Subcutaneous abdominal adipose tissue (tissue), 5 donors: ENCODE measurements at regions not wholly inside any gene's neighbourhood (a gene's known extent, or its start where the extent isn't known, plus 50 kb on each side); places are given as distances from the start of the nearest gene placed in this dataset.

Source experiments
- H3K27ac ChIP-seq: one replicate; pipeline ENCODE4 v1.7.0; 2013; ENCODE audit warnings: low read depth, mild to moderate bottlenecking, inconsistent platforms, low read length, moderate library complexity
- H3K27me3 ChIP-seq, 5 donors: one replicate each; pipeline ENCODE4 v1.7.0; 2013; ENCODE audit warnings: low read length in 5 of 5, inconsistent platforms in 1 of 5; ENCODE audit not compliant: control insufficient read depth in 5 of 5, insufficient read depth in 4 of 5
- H3K36me3 ChIP-seq, 5 donors: one replicate each; pipeline ENCODE4 v1.7.0; 2013; ENCODE audit warnings: low read length in 5 of 5; ENCODE audit not compliant: control insufficient read depth in 5 of 5, insufficient read depth in 5 of 5
- H3K4me1 ChIP-seq, 5 donors: one replicate each; pipeline ENCODE4 v1.7.0; 2013; ENCODE audit warnings: low read length in 5 of 5, mild to moderate bottlenecking in 3 of 5, moderate library complexity in 1 of 5; ENCODE audit not compliant: control insufficient read depth in 5 of 5, insufficient read depth in 5 of 5
- H3K4me3 ChIP-seq, 5 donors: one replicate each; pipeline ENCODE4 v1.7.0; 2013; ENCODE audit warnings: low read length in 5 of 5, low read depth in 1 of 5
- H3K9ac ChIP-seq, 5 donors: one replicate each; pipeline ENCODE4 v1.7.0; 2013; ENCODE audit warnings: low read length in 5 of 5, mild to moderate bottlenecking in 4 of 5, moderate library complexity in 3 of 5
- H3K9me3 ChIP-seq, 5 donors: one replicate each; pipeline ENCODE4 v1.7.0; 2013; ENCODE audit warnings: low read length in 5 of 5; ENCODE audit not compliant: control insufficient read depth in 5 of 5
- donor health status: healthy.
- donor health status: healthy.
- donor health status: healthy.
- donor health status: healthy.
- donor health status: healthy.

DNA sequence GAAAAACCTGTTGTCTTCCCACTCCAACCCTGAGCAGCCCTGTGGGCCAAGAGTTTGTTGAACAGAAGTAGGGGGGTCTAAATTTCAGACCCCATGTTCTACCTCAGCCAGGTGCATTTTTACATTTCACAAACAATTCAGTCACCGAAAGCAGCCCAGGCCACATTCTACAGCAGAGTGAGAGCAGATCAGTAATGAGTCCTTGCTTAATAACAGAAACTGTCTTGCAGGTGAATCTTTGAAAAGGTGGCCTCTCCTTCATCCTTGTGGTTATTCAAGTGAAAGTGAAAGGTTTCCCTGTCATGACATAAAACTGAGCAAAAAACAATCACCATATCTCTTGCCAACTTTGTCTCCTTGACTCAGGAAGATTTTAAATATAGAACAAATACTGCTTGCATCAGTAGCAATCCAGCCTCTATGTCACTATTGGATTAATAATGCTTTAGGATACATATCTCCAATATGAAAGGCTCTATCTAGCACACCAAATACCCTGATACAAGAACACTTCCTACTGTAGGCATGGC is 670.2 kb downstream of the DIAPH3 start:
- Histone ChIP-seq H3K27me3 (no peaks in the 10 kb centered on the region), H3K4me1 (peaks cover 0 to 8% (median 6%) of the 10 kb centered on the region in 5 donors), H3K9ac (no peak overlapping the region), H3K27ac (no peak overlapping the region), H3K36me3 (no peaks in the 10 kb centered on the region), H3K9me3 (no peaks in the 10 kb centered on the region), H3K4me3 (no peak overlapping the region)

DNA sequence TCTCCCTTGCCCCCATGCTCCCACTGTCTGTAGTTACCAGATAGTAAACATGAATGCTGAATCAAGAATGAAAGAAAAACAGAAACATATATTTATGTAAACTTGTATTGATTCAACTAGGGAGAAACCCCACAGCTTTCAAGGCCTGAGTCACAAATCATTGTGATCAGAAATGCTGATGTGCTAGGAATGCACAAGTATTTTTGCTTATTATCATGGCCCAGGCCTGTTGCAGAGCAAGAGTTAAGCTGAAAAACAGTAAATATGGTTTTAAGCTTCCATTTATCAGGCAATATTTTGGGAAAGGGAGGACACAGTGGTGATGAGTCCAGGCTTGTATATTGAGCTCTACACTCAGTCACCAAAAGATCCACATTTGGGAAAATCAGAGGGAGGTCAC is 669.6 kb downstream of the DIAPH3 start:
- H3K9me3 ChIP-seq: no peaks in the 10 kb centered on the region
- no peak overlapping the region for H3K4me3 ChIP-seq
- H3K27ac ChIP-seq: no peak overlapping the region
- no peaks in the 10 kb centered on the region for H3K27me3 ChIP-seq
- no peaks in the 10 kb centered on the region for H3K36me3 ChIP-seq
- H3K4me1 ChIP-seq: peaks cover 0 to 8% (median 6%) of the 10 kb centered on the region in 5 donors
- H3K9ac ChIP-seq: no peak overlapping the region

GRCh38 chr13:59494560-59494970 is 669.2 kb downstream of the DIAPH3 start:
- Histone ChIP-seq H3K36me3 (no peaks in the 10 kb centered on the region), H3K4me3 (no peak overlapping the region), H3K27ac (no peak overlapping the region)

DNA sequence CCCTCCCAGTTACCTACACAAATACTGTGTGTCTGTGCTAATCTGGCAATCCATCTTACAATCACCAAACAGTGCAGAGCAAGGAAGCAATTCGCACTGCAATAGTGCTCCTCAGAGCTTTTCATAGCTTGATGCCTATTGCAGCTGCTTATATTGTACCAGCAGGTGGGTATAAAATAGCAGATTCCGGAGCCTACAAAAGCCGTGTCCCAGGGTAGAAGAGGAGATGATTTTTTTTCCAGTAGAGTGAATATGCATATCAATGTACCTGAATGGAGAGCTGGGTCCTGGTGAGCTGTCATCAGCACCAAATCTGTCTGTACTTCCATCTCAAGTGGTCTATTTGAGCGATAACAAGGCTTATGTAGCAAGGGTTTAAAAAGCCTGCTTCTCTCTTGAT is 668.4 kb downstream of the DIAPH3 start:
- no peak overlapping the region for H3K9ac ChIP-seq
- no peaks in the 10 kb centered on the region for H3K36me3 ChIP-seq
- peaks cover 0 to 8% (median 6%) of the 10 kb centered on the region in 5 donors for H3K4me1 ChIP-seq
- no peak overlapping the region for H3K4me3 ChIP-seq
- H3K27ac ChIP-seq: no peak overlapping the region
- H3K27me3 ChIP-seq: no peaks in the 10 kb centered on the region
- no peaks in the 10 kb centered on the region for H3K9me3 ChIP-seq

More at GRCh38 chr13:59494560-59494970, 669.2 kb downstream of the DIAPH3 start:
- peaks cover 0 to 8% (median 6%) of the 10 kb centered on the region in 5 donors for H3K4me1 ChIP-seq
- H3K9me3 ChIP-seq: no peaks in the 10 kb centered on the region
- no peaks in the 10 kb centered on the region for H3K27me3 ChIP-seq
- no peak overlapping the region for H3K9ac ChIP-seq

DNA sequence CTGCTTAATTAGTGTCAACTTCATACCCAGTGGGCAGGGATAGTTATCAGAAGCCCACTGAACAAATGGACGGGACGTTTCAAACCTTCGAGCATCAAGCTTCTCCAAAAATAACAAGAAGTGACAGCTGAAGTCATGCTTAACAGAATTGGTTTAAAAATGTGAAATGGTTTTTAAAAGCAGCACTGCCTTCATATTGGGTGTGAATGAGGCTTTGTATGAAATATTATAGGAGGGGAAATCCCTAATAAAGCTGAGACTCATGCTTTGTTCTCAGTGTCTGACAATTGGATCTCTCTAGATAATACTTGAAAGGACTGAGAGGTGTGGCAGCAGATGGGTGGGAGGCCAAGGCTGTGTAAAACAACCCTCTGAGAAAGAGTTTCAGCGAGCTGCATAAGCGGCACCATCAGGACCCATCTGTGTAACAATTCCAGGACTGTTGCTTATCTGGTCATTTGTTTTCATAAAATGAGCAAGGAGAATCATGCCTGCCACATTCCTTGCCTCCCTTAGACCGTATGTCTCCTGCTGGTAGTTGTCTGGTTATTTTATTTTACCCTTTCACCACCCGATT is 667.7 kb downstream of the DIAPH3 start:
- Histone ChIP-seq H3K9ac (no peak overlapping the region), H3K36me3 (no peaks in the 10 kb centered on the region), H3K27me3 (no peaks in the 10 kb centered on the region), H3K4me1 (peaks cover 0 to 8% (median 6%) of the 10 kb centered on the region in 5 donors), H3K27ac (no peak overlapping the region), H3K9me3 (no peaks in the 10 kb centered on the region), H3K4me3 (no peak overlapping the region)

GRCh38 chr13:59497621-59498247 is 666.0 kb downstream of the DIAPH3 start:
- Histone ChIP-seq H3K27ac (no peak overlapping the region), H3K9me3 (no peaks in the 10 kb centered on the region), H3K36me3 (no peaks in the 10 kb centered on the region), H3K4me3 (no peak overlapping the region), H3K27me3 (no peaks in the 10 kb centered on the region), H3K9ac (no peak overlapping the region), H3K4me1 (peaks cover 0 to 8% (median 6%) of the 10 kb centered on the region in 5 donors)

DNA sequence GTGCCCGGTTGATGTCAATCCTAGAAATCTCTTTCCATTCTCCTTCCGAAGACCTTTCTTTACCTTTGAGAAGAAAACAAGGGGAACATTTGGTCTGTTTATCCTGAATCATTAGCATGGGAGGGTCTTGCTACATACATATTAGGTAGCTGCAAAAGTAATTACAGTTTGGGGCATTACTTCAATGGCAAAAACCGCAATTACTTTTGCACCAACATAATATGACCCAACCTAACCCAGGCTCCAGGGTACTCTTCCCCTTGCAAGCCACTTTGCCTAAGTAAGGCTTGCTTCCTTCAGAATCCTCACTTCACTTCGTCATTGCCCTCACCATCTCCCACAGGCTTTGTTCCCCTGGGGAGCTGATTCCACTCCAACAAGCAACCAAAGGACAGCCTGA is 662.7 kb downstream of the DIAPH3 start:
- Histone ChIP-seq H3K9ac (no peak overlapping the region), H3K4me3 (no peak overlapping the region), H3K27ac (no peak overlapping the region), H3K9me3 (no peaks in the 10 kb centered on the region), H3K27me3 (no peaks in the 10 kb centered on the region), H3K4me1 (no peaks in the 10 kb centered on the region), H3K36me3 (no peaks in the 10 kb centered on the region)

DNA sequence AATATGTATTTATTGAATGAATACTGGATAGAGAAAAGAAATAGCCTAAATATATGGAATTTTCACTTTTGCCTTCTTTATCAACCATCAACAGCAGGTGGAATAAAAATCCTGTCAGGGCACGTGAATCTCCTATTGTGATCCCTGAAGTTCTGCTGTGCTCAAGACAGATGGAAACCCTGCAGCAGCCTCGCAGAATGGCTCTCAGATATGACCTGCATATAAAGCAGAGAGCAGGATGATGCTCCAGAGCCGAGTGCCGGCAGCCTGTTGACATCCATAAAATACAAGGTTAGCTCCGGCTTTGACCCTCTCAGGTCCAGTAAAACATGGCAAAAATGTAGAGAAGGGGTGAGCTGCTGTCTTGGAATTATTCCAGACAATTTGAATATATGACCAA is 659.3 kb downstream of the DIAPH3 start:
- Histone ChIP-seq H3K4me3 (no peak overlapping the region), H3K4me1 (no peaks in the 10 kb centered on the region), H3K27ac (no peak overlapping the region), H3K36me3 (no peaks in the 10 kb centered on the region), H3K9ac (no peak overlapping the region), H3K27me3 (no peaks in the 10 kb centered on the region), H3K9me3 (no peaks in the 10 kb centered on the region)

DNA sequence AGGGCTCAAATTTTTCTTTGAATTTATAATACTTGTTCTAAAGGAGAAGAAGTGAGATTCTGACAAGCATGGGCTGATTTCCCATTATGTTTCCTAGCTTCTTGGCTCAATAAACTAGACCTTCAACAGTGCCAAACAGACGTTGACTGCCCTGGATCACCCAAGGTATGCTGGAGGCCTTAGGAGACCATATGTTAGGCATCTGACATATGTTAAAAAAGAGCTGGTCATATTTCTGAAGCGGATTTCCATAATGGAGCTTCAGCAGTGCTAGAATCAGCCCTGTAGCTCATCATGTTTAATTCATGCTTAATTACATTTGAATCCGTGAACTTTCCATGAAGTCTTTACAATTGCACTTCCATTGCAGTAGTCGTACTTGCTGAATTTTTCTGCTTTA is 653.3 kb downstream of the DIAPH3 start:
- no peak overlapping the region for H3K9ac ChIP-seq
- no peaks in the 10 kb centered on the region for H3K9me3 ChIP-seq
- no peaks in the 10 kb centered on the region for H3K4me1 ChIP-seq
- no peaks in the 10 kb centered on the region for H3K36me3 ChIP-seq
- no peak overlapping the region for H3K27ac ChIP-seq
- H3K27me3 ChIP-seq: no peaks in the 10 kb centered on the region
- no peak overlapping the region for H3K4me3 ChIP-seq

DNA sequence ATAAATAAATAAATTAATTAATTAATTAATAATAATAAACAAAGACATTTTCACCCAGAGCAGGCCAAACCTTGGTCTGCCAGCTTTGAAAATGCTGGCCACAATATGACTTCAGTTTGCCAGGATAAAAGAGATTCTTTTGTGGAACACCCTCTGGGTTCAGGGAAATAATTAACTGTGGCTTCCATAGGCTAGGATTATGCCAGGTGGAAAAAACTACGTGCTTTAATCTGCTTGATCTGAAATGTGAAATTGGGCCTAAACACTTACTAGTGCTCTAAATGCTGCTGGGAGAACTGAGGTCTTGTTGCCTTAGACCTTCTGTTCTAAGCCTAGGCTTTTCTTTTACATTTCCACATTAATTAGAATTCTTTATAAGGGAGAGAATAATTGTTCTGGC is 650.0 kb downstream of the DIAPH3 start:
- H3K27ac ChIP-seq: no peak overlapping the region
- H3K4me3 ChIP-seq: no peak overlapping the region
- no peaks in the 10 kb centered on the region for H3K4me1 ChIP-seq
- H3K27me3 ChIP-seq: no peaks in the 10 kb centered on the region
- no peak overlapping the region for H3K9ac ChIP-seq
- H3K9me3 ChIP-seq: no peaks in the 10 kb centered on the region
- no peaks in the 10 kb centered on the region for H3K36me3 ChIP-seq
